ENCODE measurements at regions not wholly inside any gene's neighbourhood (a gene's known extent, or its start where the extent isn't known, plus 50 kb on each side); places are given as distances from the start of the nearest gene placed in this dataset.

DNA sequence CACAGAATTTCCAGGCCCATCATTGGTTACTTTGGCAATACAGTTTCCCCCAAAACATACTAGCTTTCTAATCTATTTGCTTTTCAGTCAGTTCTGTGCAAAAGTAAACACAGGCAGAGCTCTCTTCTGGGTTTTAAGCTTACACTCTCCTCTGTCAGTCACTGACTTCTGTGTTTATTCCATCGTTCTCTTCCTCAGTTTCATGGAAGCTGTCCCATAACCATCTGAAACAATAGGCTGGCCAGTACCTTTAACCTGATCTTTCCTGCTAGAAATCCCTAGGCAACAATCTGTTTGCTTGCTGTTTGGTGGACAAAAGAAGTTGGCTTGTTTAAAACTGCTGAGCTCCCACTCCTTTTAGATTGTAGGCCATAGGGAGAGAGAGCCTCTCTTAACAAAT is 431.5 kb downstream of the HACE1 start:
- no peak for DNase-seq (ENCODE audit: low read depth)

DNA sequence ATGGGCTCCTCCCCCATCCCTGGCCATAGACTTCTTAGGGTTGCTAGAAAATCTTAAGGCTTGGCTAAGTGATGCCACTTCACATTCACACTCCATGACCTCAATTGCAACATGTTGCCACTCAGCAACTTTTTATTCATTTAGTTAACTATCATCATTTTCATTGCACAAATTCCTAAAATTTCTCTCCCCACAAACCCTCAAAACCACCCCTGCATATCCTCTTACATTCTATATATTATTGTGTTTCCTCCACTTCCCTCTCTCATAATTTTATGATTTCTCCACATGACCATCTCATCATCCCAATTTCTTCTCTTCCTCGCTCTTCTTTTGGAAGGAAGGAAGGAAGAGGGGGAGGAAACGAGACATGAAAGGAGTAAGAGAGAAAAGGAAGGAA is 436.0 kb downstream of the HACE1 start:
- no peak for DNase-seq (ENCODE audit: low read depth)

DNA sequence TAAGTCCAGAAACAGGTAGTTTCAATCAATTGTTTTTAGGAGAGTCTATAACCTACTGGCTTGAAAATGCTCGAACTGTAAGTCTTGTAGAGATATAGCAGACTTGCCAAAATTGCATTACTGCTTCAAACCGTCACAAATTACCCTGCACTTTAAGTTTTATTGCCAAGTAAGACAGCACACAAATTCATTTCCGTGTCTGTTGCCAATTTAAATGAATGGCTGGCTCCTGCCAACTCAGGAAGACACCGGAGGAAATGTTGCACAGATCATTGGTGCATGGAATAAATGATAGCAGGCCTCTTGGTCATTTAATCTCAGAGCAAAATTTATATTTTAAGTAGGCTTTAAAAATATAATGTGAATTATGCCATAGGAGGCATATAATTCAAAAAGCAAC is 438.1 kb downstream of the HACE1 start:
- no peak for DNase-seq (ENCODE audit: low read depth)

DNA sequence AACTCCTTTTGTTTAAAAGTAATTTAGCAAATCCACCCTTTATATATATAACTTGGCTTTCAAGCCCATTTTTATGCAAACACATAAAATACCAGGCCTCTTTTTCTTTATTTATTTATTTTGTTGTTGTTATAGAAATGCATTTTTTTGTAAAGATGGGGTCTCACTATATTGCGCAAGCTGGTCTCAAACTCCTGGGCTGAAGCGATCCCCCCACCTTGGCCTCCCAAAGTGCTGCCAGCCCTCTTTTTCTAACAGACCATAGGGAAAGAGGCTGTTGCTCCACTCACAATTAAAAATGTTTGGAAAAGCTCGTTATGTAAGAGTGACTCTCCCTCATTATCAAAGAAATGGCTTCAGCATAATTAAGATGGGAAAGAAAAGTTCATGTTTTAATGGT is 440.9 kb downstream of the HACE1 start:
- no peak for DNase-seq (ENCODE audit: low read depth)

DNA sequence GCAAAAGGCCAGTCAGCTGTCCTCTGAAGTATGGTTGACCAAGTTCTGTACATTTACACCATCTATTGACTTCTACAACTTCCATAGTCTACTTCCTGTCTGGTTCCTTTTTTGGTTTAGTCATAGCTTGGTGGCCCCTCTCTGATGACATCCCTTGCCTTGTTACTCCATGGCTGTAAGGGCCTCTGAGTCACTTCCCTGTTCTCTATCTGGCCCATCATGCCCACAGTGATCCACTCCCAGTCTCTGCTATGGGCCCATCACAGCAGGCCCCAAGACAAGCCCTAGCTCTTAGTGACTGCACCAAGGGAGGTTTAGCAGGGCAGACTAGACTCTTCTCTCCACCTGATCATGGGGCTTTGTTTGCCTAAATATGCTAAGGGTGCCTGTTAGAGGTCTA is 441.6 kb downstream of the HACE1 start:
- DNase-seq (ENCODE audit: low read depth): no peak

DNA sequence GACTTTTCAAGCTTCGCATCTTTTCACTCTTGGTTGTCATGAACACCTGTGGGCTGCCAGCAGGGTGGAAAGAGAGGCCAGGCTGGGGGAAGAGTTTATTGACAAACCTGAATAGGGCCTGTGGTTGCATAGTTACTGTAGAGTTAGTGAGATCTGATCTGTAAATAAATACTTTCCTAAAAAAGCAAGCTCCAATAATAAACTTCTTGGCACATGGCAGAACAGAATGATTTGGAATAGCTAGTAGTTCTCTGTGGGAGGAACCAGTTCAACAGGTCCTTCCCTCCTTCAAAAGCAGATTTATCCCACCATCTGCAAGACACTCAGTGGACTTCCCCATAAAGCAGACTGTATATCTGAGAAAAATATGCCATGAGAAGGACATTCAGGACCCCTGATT is 445.0 kb downstream of the HACE1 start:
- DNase-seq (ENCODE audit: low read depth): no peak

DNA sequence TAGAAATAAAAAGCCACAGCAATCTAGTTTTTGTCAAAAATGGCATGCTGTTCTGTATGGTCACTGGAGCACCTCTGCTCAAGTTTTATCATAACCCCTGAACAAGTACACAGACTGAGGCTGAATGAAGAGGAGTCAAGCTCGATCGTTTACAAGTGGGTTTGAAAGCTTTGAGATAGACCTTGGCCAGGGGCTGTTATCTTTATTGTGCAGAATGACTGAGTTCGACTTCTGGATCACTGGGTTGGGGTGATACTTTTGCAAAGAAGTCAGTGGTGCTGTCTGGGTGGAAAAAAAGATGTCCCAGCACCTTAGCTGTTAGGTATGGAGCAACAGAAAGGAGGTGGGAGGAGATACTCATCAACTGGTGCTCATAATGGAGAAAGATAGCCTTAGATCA is 446.0 kb downstream of the HACE1 start:
- no peak for DNase-seq (ENCODE audit: low read depth)

DNA sequence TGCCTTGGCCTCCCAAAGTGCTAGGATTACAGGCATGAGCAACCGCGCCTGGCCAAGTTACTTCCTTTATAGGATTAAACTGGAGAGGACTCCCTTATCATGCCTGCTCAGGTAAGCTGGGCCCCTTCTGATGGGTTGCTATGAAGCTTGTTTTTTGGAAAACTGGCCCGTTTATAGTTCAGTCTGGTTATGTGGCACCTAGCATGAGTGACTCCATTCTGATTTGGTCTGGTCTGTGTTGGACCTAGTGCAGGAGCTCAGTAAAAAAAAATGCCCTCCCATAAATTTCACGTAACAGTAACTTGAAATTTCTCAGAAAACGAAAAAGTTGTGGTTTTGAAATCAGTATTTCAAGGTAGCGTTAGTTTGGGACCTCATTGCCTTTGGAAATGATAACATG is 448.4 kb downstream of the HACE1 start:
- no peak for DNase-seq (ENCODE audit: low read depth)

DNA sequence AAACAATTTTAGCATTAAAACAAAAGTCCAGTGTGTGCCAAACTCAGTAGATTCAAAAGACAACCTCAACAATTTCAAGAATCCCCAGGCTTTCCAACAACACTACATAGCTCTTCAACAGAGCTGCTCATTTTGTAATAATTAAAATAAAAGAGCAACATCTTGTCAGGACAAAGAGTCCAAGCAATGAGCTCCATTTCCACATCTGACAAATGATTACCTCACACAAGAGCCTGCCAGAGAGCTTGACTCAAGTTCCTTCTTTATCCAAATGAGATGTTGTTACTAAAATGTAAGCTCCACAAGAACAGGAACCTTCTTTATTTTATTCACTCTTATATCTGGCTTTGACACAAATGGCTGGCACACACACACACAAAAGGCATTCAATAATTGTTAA is 449.8 kb downstream of the HACE1 start:
- DNase-seq (ENCODE audit: low read depth): no peak

DNA sequence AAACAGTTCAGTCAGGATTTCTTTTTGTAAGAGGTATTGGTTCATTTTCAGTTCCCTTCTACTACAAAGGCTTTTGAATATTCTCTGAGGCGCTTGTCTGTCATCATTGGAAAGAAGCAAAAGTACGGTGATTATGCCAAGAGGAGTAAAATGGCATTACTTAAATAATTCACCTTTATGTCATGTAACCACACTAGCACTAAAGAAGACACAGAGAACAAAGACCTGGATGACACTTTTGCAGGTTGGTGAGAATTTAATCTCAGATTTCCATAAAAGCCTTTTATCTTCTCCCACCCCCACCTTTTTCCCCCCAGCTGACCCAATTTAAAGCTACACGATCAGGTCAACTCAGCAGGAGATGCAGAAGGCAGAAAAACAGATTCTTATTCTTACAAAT is 451.8 kb downstream of the HACE1 start:
- no peak for DNase-seq (ENCODE audit: low read depth)

DNA sequence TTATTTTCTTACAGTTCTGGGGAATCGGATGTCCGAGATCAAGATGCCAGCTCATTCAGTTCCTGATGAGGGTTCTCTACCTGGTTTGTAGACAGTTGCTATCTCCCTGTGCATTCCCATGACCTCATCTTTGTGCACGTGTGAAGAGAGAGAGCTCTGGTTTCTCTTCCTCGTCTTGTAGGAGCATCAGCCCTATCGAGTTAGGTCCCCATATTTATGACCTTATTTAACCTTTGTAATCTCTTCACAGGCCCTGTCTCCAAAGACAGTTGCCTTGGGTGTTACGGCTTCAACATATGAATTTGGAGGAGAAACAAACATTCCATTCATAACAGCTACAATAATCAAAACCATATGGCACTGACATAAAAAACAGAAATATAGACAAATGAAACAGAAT is 455.3 kb downstream of the HACE1 start:
- DNase-seq (ENCODE audit: low read depth): no peak

DNA sequence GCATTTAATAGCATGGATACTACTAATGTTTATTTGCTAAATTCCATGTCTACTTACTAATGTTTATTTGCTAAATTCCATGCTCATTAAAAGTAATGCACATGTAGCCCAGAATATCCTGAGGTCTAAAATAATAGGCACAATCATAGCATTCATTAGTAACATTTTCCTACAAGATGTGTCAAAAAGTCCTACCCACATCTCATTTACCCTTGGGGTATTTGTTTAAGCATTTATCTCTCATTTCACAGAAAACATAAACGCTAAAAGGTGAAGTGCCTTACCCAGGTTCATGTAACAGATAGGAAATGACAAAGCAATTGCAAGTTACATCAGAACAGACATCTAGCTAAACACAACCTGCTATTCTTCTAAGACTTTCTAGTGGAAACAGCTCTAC is 457.1 kb downstream of the HACE1 start:
- no peak for DNase-seq (ENCODE audit: low read depth)

DNA sequence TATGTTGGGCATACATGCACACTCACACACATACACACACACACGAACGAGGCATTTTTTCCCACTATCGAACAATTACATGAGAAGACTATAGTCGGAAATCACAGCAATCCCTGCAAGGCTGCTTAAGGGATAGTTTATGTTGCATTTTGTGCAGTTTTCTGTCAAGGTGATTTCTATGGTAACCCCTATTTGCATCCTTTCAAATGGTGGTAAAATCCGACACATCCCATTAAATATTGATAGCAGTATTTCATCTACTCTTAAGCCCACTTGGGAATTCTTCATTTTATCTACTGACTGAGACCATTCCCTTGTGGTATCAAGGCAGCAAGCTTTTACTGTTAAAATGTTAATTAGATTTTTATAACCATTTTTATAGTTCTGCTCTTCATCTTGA is 457.8 kb downstream of the HACE1 start:
- no peak for DNase-seq (ENCODE audit: low read depth)

DNA sequence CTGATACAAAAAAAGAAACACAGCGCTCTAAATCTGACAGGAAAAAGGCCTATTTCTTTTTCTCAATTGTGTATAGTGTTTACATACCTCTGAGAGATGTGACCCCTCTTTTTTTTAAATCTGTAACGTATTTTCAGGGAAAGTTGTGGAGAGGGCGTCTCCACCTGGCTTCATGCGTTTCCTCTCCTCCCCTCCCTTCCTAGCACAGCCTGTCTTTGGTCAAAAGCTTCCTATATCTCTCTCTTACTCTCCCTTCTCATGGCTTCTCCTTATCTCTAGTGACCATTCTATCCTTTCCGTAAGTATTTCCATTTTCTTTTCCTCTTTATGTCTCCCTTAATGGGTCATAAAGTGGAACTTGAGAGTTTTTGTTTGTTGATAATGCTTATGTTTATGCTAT is 458.9 kb downstream of the HACE1 start:
- DNase-seq (ENCODE audit: low read depth): no peak

DNA sequence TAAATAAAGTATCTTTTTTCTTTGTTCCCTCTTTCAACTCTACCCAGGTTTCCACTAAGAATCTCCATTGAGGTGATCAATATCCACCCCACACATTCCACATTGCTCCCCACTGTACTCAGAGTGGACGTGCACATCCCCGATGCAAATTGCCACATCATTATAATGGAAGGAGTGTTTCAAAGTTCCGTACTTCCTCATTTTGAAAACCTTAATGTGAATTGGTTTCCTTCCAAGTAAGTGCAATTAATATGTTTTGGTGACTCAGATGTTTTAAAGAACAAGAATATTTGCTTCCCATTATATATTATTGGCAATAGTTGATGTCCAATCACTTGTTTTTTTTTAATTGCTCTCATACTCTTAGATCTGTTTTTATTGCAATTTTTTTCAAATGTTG is 463.6 kb downstream of the HACE1 start:
- no peak for DNase-seq (ENCODE audit: low read depth)

DNA sequence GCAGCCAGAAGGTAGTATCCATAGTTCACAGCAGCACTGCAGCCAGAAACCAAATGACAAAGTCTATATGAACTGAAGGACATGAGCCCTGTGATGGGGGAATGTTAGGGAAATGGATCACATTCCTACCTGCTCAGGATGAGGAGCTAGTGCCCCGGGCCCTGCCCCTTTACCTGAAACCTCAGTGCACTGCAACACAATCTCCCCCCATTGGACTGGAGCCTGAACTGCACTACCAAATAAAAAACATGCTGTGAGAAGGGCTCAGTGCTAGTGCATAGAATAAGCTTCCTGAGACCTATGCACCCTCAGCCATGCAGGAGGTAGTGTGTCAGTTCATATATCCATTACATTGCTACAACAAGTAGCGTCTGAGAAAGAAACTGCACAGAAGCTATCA is 477.8 kb downstream of the HACE1 start:
- no peak for DNase-seq (ENCODE audit: low read depth)

DNA sequence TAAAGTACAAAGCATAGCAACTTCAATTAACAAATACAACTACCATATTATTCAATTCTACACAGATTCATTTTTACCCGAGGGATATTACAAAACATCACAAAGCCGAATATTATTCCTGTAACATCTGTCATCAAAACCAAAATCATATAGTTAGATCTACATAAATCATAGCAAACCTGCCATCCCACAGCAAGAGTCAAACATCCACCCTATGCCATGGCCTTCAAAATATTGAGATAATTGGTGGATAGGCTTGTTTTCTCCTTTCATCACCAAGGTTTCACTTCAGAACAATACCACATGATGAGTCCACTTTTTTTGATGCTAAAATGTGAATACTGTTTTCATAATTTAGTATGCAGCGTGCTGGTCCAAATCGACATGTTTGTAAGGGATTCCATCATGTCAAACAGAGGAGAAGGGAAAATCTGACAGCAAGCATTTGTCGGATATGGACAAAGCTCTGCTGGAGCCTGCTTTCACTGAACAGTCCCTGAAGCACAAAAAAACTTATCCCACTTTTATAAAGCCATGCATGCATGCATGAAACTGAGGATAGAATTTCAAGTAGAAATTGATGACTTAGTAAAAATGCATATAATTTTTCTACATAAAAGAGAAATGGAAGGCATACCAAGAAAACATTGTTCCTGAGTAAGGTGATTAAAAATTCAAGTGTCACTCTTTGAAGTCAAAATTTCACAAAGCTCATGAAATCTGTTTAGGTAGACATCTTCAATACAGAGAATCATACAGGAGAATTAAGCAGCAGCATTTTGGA is 494.1 kb downstream of the HACE1 start:
- DNase-seq (ENCODE audit: low read depth): no peak

DNA sequence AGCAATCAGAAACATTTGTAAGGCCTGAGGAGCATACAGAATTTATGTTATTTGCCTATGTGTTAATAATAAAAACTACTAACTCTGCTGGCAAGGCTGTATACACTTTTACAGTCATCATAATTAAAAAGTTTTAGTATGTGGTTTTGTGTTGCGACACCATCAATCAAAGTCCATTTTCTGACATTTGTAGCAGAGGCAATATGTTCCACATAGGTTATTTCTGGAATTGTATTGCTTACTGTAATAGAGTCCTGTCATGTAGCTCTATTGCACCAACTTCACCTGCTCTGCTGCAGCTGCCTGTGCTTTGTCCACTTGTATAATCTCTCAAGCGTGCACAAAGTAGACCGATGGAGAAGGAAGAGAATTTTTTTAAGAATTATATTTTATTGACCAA is 501.8 kb downstream of the HACE1 start:
- no peak for DNase-seq (ENCODE audit: low read depth)

DNA sequence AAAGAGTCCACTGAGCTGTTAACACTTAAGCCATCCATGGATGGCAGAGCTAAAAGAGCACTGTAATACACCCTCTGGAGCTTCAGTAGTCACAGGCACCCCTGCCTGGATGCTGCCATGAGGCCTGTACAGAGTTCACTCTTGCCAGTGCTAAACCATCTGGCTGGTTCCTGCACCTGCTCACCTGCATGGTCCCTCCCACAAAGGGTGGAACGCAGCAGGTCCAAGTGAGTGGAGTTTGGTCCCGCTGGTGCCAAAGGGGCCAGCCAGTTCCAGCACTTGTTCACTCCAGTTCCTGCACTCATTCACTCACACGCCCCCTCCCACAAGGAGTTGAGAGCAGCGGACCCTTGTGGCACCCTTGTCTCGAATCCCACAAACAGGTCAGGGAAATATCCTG is 503.5 kb downstream of the HACE1 start:
- DNase-seq (ENCODE audit: low read depth): no peak

DNA sequence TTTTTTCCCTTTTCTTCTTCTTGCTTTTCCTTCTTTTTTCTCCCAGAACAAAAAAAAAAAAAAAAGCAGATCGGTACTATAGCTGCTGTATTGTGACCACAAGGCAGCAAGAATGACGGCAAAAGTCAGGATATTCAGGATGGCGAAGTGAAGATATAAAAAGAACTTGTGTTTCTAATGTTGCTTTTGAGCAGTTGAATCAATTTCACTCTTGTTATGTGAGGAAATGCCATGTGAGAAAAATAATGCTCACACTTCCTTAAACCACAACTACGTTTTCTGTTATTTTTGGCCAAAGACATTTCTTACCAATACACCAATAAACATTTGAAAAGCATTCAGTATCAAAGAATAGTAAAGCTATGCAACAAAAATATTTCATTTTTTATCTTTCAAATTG is 510.5 kb downstream of the HACE1 start:
- DNase-seq (ENCODE audit: low read depth): no peak

DNA sequence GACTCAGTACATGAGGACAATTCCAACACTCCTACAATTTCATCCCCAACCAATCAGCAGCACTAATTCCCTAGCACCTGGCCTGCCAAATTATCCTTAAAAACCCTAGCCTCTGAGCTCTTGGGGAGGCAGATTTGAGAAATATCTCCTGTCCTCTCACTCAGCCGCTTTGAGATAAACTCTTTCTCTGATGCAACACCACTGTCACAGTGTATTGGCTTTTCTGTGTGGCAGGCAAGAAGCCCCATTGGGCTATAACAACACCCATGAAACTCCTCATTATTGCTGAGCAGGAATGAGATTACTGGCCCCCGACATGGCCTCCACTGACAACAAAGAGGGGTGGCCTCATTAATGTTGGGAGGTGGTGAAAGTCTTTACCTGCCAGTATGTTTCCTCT is 515.5 kb downstream of the HACE1 start:
- no peak for DNase-seq (ENCODE audit: low read depth)

DNA sequence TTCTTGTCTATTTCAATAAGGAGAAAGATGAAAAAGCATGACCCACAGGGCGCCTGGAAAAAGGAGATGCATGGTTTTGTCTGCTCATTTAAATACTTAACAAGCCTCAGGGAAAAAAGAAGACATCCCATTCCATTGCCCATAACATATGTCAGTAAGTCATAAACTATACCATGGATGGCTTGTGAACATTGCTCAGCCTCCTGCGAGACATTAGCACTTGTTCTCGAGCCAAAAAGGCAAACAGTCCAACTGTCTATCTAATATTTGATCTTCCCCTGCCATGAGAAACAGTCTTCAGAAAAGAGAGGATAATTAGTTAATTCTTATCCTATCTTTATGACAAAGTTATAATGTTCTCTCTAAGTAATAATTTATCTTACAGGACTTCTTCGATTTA is 527.4 kb downstream of the HACE1 start:
- DNase-seq (ENCODE audit: low read depth): no peak

DNA sequence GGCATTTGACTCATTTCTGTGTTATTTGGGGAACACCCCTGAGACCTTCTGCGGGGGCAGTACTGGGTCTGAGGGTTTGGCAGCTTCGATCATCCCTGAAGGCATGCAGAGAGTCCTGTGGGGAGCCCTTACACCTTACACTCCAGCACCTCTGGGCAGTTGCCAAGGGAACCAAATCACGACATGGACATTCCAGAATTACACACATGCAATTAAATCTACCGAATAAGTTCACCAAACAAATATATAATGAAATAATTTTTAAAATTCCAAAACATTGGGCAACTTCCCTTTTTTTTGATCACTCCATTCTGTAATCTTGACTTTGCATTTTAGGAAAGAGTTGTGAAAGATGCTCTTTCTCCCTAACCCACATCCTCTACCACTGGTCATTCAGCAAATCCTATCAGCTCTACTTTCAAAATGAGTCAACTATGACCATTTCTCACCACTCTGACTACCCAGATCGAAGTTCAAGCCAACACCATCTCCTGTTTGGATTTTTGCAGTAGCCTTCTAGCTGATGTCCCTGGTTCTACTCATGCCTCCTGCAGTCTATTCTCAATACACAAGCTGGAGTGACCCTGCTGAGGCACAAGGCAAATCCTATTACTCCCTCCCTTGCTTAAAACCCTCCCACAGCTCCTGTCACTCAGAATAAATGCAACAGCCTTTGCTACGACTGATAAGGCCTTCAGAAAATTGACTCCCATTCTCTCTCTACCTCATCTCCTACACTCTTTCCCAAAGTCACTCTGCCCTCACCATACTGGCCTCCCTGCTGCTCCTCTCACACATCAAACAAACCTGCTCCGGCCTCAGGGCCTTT is 533.3 kb downstream of the HACE1 start:
- DNase-seq (ENCODE audit: low read depth): peak; percentile 11
